ENCODE measurements at regions not wholly inside any gene's neighbourhood (a gene's known extent, or its start where the extent isn't known, plus 50 kb on each side); places are given as distances from the start of the nearest gene placed in this dataset.

GRCh38 chr1:63205776-63206175, 116.6 kb upstream of the FOXD3 start:
- DNase-seq, result no peak

DNA sequence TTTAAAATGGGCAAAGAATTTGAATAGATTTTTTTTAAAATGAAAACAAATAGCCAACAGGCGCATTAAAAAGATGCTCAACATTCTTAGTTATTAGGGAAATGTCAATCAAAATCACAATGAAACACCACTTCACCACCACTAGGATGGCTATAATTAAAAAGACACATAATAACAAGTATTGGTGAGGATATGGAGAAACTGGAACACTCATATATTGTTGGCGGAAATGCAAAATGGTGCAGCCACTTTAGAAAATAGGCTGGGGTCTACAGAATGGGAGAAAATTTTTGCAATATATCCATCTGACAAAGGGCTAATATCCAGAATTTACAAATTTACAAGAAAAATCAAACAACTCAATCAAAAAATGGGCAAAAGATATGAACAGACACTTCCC, 107.8 kb upstream of the FOXD3 start:
- no peak for DNase-seq

DNA sequence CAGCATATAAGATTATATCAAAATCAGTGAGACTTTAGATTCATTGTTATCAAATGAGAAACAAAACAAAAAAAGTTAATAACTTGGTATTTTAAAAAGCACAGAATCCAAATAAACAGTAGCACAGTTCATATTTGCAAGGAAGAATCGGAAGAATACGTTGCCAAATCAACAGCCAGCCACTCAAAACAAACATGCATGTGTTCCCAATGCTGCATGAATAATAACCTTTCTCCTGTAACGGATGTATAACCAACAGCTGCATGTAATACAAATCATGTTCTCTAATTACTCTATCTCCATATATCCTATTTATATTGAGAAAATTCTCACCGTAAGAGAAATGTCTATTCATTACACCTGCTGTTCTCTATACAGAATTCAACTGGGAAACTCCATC, 98.9 kb upstream of the FOXD3 start:
- DNase-seq, result no peak

- no peak for DNase-seq
Measured at GRCh38 chr1:63230722-63231121, 91.6 kb upstream of the FOXD3 start.

DNA sequence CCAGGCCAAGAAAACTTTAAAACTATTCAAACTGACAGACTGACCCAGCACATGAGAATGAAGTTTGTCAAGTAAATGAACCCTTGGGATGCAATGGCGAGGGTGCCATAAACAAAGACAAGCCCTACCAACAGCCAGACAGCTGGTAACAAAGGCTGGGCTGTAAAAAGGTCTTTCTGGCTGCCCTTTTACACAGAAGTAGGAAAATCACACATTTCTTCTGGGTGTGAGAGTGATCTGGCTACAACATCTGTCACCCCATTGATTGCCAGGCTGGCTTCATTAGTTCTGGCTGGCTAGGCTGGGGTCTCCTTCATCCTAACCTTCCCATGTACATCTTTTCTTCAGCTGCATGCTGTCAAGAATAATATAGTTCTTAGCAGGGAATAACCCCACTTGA, 83.6 kb upstream of the FOXD3 start:
- no peak for DNase-seq

- DNase-seq, result no peak
Measured at GRCh38 chr1:63245186-63245585, 77.2 kb upstream of the FOXD3 start.

- DNase-seq, result no peak
Measured at GRCh38 chr1:63248216-63248615, 74.2 kb upstream of the FOXD3 start.

- DNase-seq, result no peak
Measured at GRCh38 chr1:63255153-63255552, 67.2 kb upstream of the FOXD3 start.

GRCh38 chr1:63261736-63262458, 60.5 kb upstream of the FOXD3 start:
- DNase-seq, result no peak

- no peak for DNase-seq
Measured at GRCh38 chr1:63262459-63262770, 60.0 kb upstream of the FOXD3 start.

- DNase-seq, result no peak
Measured at GRCh38 chr1:63264161-63264560, 58.2 kb upstream of the FOXD3 start.

- DNase-seq, result no peak
Measured at GRCh38 chr1:63266857-63267256, 55.5 kb upstream of the FOXD3 start.

- DNase-seq, result no peak
Measured at GRCh38 chr1:63268876-63269275, 53.5 kb upstream of the FOXD3 start.

- no peak for DNase-seq
Measured at GRCh38 chr1:63269571-63269970, 52.8 kb upstream of the FOXD3 start.
